GM21360 (cell line): ENCODE measurements at regions not wholly inside any gene's neighbourhood (a gene's known extent, or its start where the extent isn't known, plus 50 kb on each side); places are given as distances from the start of the nearest gene placed in this dataset.

Experiments used
- ATAC-seq: cut with Tn5 transposase; IDR thresholded peaks from one replicate; pipeline ENCODE4 v1.9.1; 2021; ENCODE audit warnings: mild to moderate bottlenecking, moderate library complexity; ENCODE audit not compliant: unreplicated experiment

- no peak for ATAC-seq
Measured at GRCh38 chr18:43635397-43635796, 358.1 kb upstream of the SYT4 start.

- no peak for ATAC-seq
Measured at GRCh38 chr18:43642727-43643330, 365.5 kb upstream of the SYT4 start.

GRCh38 chr18:43648002-43648401, 370.7 kb upstream of the SYT4 start:
- ATAC-seq: no peak

- ATAC-seq: no peak
Measured at GRCh38 chr18:43649649-43650357, 372.5 kb upstream of the SYT4 start.

GRCh38 chr18:43650426-43650825, 373.1 kb upstream of the SYT4 start:
- ATAC-seq: no peak

- ATAC-seq: no peak
Measured at GRCh38 chr18:43651057-43651456, 373.8 kb upstream of the SYT4 start.

- no peak for ATAC-seq
Measured at GRCh38 chr18:43656547-43656946, 379.3 kb upstream of the SYT4 start.

GRCh38 chr18:43661570-43661969, 384.3 kb upstream of the SYT4 start:
- ATAC-seq: peak; percentile 73

- no peak for ATAC-seq
Measured at GRCh38 chr18:43662657-43663056, 385.4 kb upstream of the SYT4 start.

- no peak for ATAC-seq
Measured at GRCh38 chr18:43663159-43663558, 385.9 kb upstream of the SYT4 start.

- no peak for ATAC-seq
Measured at GRCh38 chr18:43664487-43665008, 387.3 kb upstream of the SYT4 start.

GRCh38 chr18:43665105-43665788, 388.0 kb upstream of the SYT4 start:
- ATAC-seq: no peak

- ATAC-seq: no peak
Measured at GRCh38 chr18:43668866-43669265, 391.6 kb upstream of the SYT4 start.

GRCh38 chr18:43671431-43671830, 394.1 kb upstream of the SYT4 start:
- no peak for ATAC-seq

GRCh38 chr18:43680096-43680495, 402.8 kb upstream of the SYT4 start:
- ATAC-seq: no peak

GRCh38 chr18:43681661-43682060, 404.4 kb upstream of the SYT4 start:
- no peak for ATAC-seq

GRCh38 chr18:43682196-43682595, 404.9 kb upstream of the SYT4 start:
- no peak for ATAC-seq

- no peak for ATAC-seq
Measured at GRCh38 chr18:43686709-43687108, 409.4 kb upstream of the SYT4 start.

GRCh38 chr18:43692099-43692690, 414.9 kb upstream of the SYT4 start:
- ATAC-seq: no peak

- no peak for ATAC-seq
Measured at GRCh38 chr18:43702399-43702798, 425.1 kb upstream of the SYT4 start.

- ATAC-seq: no peak
Measured at GRCh38 chr18:43703050-43703449, 425.8 kb upstream of the SYT4 start.

GRCh38 chr18:43705850-43706249, 428.6 kb upstream of the SYT4 start:
- ATAC-seq: no peak
